ENCODE measurements at regions not wholly inside any gene's neighbourhood (a gene's known extent, or its start where the extent isn't known, plus 50 kb on each side); places are given as distances from the start of the nearest gene placed in this dataset.

GRCh38 chr13:107842562-107843180 lies 372.7 kb downstream of the LIG4 start:
- dilution Hi-C loops (cut with MboI; ENCODE audit: extremely low pct_ligation_motif_present, low sequenced_read_pairs) (no loop called here), intact Hi-C loops (cut with micrococcal nuclease) (no loop called here)
- ChIA-PET POLR2A (no interaction called here), CTCF (interaction anchor here (0.8 to 1.1 kb wide), 2 partner anchors 12 kb away, joined by 3 read pairs; no protein-coding TSS in a partner anchor)
- Histone ChIP-seq H3K9me3 (replicated peaks; ENCODE audit: control insufficient read depth, insufficient read depth, low read length) (no peaks in the 10 kb centered on the region), H3K4me2 (ENCODE audit: insufficient read depth, low read length) (no peak overlapping the region), H2AFZ (ENCODE audit: low read depth, low read length) (no peak overlapping the region), H3K27me3 (ENCODE audit: control insufficient read depth in 2 of 2, insufficient read depth in 2 of 2, low read length in 2 of 2) (no peaks in the 10 kb centered on the region), H3K9me1 (replicated peaks; ENCODE audit: control insufficient read depth, extremely low read depth, insufficient read depth, low read length) (no peaks in the 10 kb centered on the region), H3K27ac (ENCODE audit: insufficient read depth, low read depth, low read length) (no peak overlapping the region), H3K4me3 (replicated peaks in 1 of 3; ENCODE audit: insufficient read depth in 1 of 3, low read depth in 1 of 3, low read length in 3 of 3) (no peak overlapping the region), H3K79me2 (ENCODE audit: control insufficient read depth, insufficient read depth, low read length) (no peaks in the 10 kb centered on the region), H3K9ac (replicated peaks; ENCODE audit: extremely low read depth, insufficient read depth, low read length) (no peak overlapping the region), H4K20me1 (replicated peaks; ENCODE audit: control insufficient read depth, extremely low read depth, insufficient read depth, low read length) (no peaks in the 10 kb centered on the region), H3K4me1 (ENCODE audit: control insufficient read depth, extremely low read depth, insufficient read depth, low read length) (peaks cover 5% of the 10 kb centered on the region), H3K36me3 (ENCODE audit: control insufficient read depth in 2 of 2, extremely low read depth in 1 of 2, insufficient read depth in 2 of 2, low read length in 2 of 2) (no peaks in the 10 kb centered on the region)
- DNase-seq (ENCODE audit: low read depth, low spot score) (peak; percentile 48), FAIRE-seq (peak; percentile 70)
- TF ChIP-seq JUN (IDR thresholded peaks at IDR 0.05; ENCODE audit: borderline replicate concordance, insufficient read depth, insufficient read length, low read depth) (peak; percentile 4), GATA2 (IDR thresholded peaks at IDR 0.05; ENCODE audit: insufficient read depth, insufficient read length, low read depth, low read length) (peak; percentile 80), MYC (IDR thresholded peaks at IDR 0.05; ENCODE audit: low read depth, low read length) (no peak), CTCF (IDR thresholded peaks at IDR 0.05; ENCODE audit: extremely low read depth in 1 of 2, insufficient read depth in 1 of 2, low read depth in 1 of 2, low read length in 2 of 2) (no peak), FOS (IDR thresholded peaks at IDR 0.05; ENCODE audit: borderline replicate concordance, insufficient read depth, low read length) (peak; percentile 12)
- no TSS peak for BruUV-seq (replicated peaks)
